CD14-positive monocyte (primary cell): ENCODE measurements at regions not wholly inside any gene's neighbourhood (a gene's known extent, or its start where the extent isn't known, plus 50 kb on each side); places are given as distances from the start of the nearest gene placed in this dataset.

Source experiments
- DNase-seq, 3 donors: peaks; one replicate each; pipeline ENCODE4 v3.0.0-alpha.2; 2011 to 2022
- H2AFZ ChIP-seq: 2 replicates; pipeline ENCODE4 v1.6.0; 2012; ENCODE audit warnings: mild to moderate bottlenecking, low read depth, low read length, inconsistent platforms; ENCODE audit not compliant: insufficient read depth, poor library complexity, severe bottlenecking
- H3K27ac ChIP-seq, 2 donors: 1 replicate in 1 of 2; 2 replicates in 1 of 2; pipeline ENCODE4 v1.5.1; 2012 to 2013; ENCODE audit warnings: low read length in 2 of 2, control low read depth in 1 of 2, inconsistent platforms in 1 of 2, low read depth in 1 of 2, mild to moderate bottlenecking in 1 of 2
- H3K27me3 ChIP-seq, 2 donors: one replicate each; pipeline versions ENCODE4 v1.6.0 to v1.6.1; 2011 to 2013; ENCODE audit warnings: low read length in 2 of 2; ENCODE audit not compliant: control insufficient read depth in 2 of 2, insufficient read depth in 2 of 2
- H3K36me3 ChIP-seq, 2 donors: replicated peaks in 1 of 2; 1 replicate in 1 of 2; 2 replicates in 1 of 2; pipeline versions ENCODE4 v1.5.1 to v1.6.1; 2012 to 2013; ENCODE audit warnings: low read length in 2 of 2, control low read depth in 1 of 2, inconsistent platforms in 1 of 2, mild to moderate bottlenecking in 1 of 2; ENCODE audit not compliant: insufficient read depth in 2 of 2, control insufficient read depth in 1 of 2
- H3K4me1 ChIP-seq, 2 donors: 1 replicate in 1 of 2; 2 replicates in 1 of 2; pipeline versions ENCODE4 v1.5.1 to v1.6.1; 2012 to 2013; ENCODE audit warnings: low read length in 2 of 2, control low read depth in 1 of 2, inconsistent platforms in 1 of 2, mild to moderate bottlenecking in 1 of 2, moderate library complexity in 1 of 2; ENCODE audit not compliant: insufficient read depth in 2 of 2, control insufficient read depth in 1 of 2
- H3K4me2 ChIP-seq: replicated peaks from 2 replicates; pipeline ENCODE3; 2012; ENCODE audit warnings: low read length, moderate library complexity, mild to moderate bottlenecking; ENCODE audit not compliant: poor library complexity, severe bottlenecking; ENCODE audit errors: extremely low read depth
- H3K4me3 ChIP-seq, 3 experiments: fragments of 200-600 bp in 1 of 3; sonication (generic) in 1 of 3; replicated peaks in 1 of 3; 1 replicate in 2 of 3; 2 replicates in 1 of 3; pipeline ENCODE4 v1.5.1; 2011 to 2013; ENCODE audit warnings: low read length in 3 of 3, mild to moderate bottlenecking in 3 of 3, control low read depth in 2 of 3, low read depth in 2 of 3, inconsistent platforms in 1 of 3, moderate library complexity in 1 of 3
- H3K79me2 ChIP-seq: 2 replicates; pipeline ENCODE4 v1.6.0; 2012; ENCODE audit warnings: mild to moderate bottlenecking, control low read depth, inconsistent platforms, low read length, moderate library complexity; ENCODE audit not compliant: insufficient read depth
- H3K9ac ChIP-seq: 2 replicates; pipeline ENCODE4 v1.6.0; 2017; ENCODE audit warnings: low read length, mild to moderate bottlenecking; ENCODE audit not compliant: insufficient read depth, poor library complexity, severe bottlenecking
- H3K9me3 ChIP-seq, 2 donors: replicated peaks in 1 of 2; 1 replicate in 1 of 2; 2 replicates in 1 of 2; pipeline versions ENCODE4 v1.5.1 to v1.6.1; 2012 to 2013; ENCODE audit warnings: low read length in 2 of 2, control low read depth in 1 of 2; ENCODE audit not compliant: control insufficient read depth in 1 of 2, insufficient read depth in 1 of 2
- H4K20me1 ChIP-seq: 2 replicates; pipeline ENCODE4 v1.6.0; 2012; ENCODE audit warnings: mild to moderate bottlenecking, low read length, control low read depth, moderate library complexity; ENCODE audit not compliant: insufficient read depth
- H3K27ac Mint-ChIP-seq, 7 donors: one replicate each; pipeline ENCODE4 v1.8.0; 2020; ENCODE audit warnings: mild to moderate bottlenecking in 7 of 7, mixed read lengths in 7 of 7, moderate library complexity in 6 of 7, inconsistent platforms in 2 of 7
- H3K27me3 Mint-ChIP-seq, 3 donors: one replicate each; pipeline ENCODE4 v1.8.0; 2021 to 2022; ENCODE audit warnings: low read depth in 3 of 3, mild to moderate bottlenecking in 3 of 3, mixed read lengths in 3 of 3, moderate library complexity in 3 of 3, inconsistent platforms in 1 of 3
- H3K36me3 Mint-ChIP-seq, 2 donors: one replicate each; pipeline ENCODE4 v1.8.0; 2020; ENCODE audit warnings: mixed read lengths in 2 of 2, inconsistent platforms in 1 of 2, mild to moderate bottlenecking in 1 of 2
- H3K4me1 Mint-ChIP-seq: one replicate; pipeline ENCODE4 v1.8.0; 2020; ENCODE audit warnings: mild to moderate bottlenecking, mixed read lengths
- H3K4me3 Mint-ChIP-seq, 2 donors: one replicate each; pipeline ENCODE4 v1.8.0; 2020; ENCODE audit warnings: mild to moderate bottlenecking in 2 of 2, mixed read lengths in 2 of 2, moderate library complexity in 1 of 2
- H3K9me3 Mint-ChIP-seq, 7 donors: one replicate each; pipeline ENCODE4 v1.8.0; 2020 to 2022; ENCODE audit warnings: mixed read lengths in 7 of 7, mild to moderate bottlenecking in 6 of 7, moderate library complexity in 6 of 7, inconsistent platforms in 2 of 7
- CTCF ChIP-seq: fragments of 200-600 bp; IDR thresholded peaks from one replicate; pipeline ENCODE4 v1.8.0; 2022; ENCODE audit warnings: antibody characterized with exemption, mild to moderate bottlenecking
- WGBS: methylation state at CpG from one replicate; pipeline ENCODE4 v1.1.5; 2013; ENCODE audit warnings: missing lambda C conversion rate; ENCODE audit not compliant: insufficient coverage; 5-methylcytosine and 5-hydroxymethylcytosine counted together
- intact Hi-C, 2 donors: fragments of 100-400 bp; cut with micrococcal nuclease; formaldehyde crosslinking; loops; one replicate each; pipeline versions ENCODE4 v1.15.0 to v1.15.1; 2023

GRCh38 chr16:79349803-79350202, 250.7 kb downstream of the MAF start:
- H3K4me2 ChIP-seq = no peak overlapping the region
- intact Hi-C loops = no loop called here
- no peak overlapping the region for H3K9ac ChIP-seq
- H3K79me2 ChIP-seq = no peaks in the 10 kb centered on the region
- Mint-ChIP-seq H3K4me3 (no peak overlapping the region), H3K27me3 (peaks cover 2 to 5% (median 5%) of the 10 kb centered on the region in 3 donors), H3K9me3 (no peaks in the 10 kb centered on the region), H3K4me1 (peaks cover 2% of the 10 kb centered on the region), H3K36me3 (no peaks in the 10 kb centered on the region), H3K27ac (no peak overlapping the region)
- 100% methylated on average over 3 of the region's 3 CpGs for WGBS
- no peak overlapping the region for H3K4me3 ChIP-seq
- H3K27ac ChIP-seq = no peak overlapping the region
- no peak for TF ChIP-seq CTCF
- H3K9me3 ChIP-seq = no peaks in the 10 kb centered on the region
- H3K36me3 ChIP-seq = no peaks in the 10 kb centered on the region
- no peaks in the 10 kb centered on the region for H4K20me1 ChIP-seq
- H3K4me1 ChIP-seq = no peaks in the 10 kb centered on the region
- no peak overlapping the region for H2AFZ ChIP-seq
- DNase-seq = no peak
- no peaks in the 10 kb centered on the region for H3K27me3 ChIP-seq

- Mint-ChIP-seq H3K27ac (no peak overlapping the region), H3K27me3 (peaks cover 2 to 6% (median 5%) of the 10 kb centered on the region in 3 donors), H3K9me3 (no peaks in the 10 kb centered on the region), H3K36me3 (no peaks in the 10 kb centered on the region), H3K4me1 (peaks cover 2% of the 10 kb centered on the region), H3K4me3 (no peak overlapping the region)
- H3K79me2 ChIP-seq = no peaks in the 10 kb centered on the region
- no peaks in the 10 kb centered on the region for H3K9me3 ChIP-seq
- TF ChIP-seq CTCF = no peak
- H2AFZ ChIP-seq = no peak overlapping the region
- H3K9ac ChIP-seq = no peak overlapping the region
- no peak overlapping the region for H3K4me3 ChIP-seq
- no peak for DNase-seq
- H3K4me1 ChIP-seq = no peaks in the 10 kb centered on the region
- no peaks in the 10 kb centered on the region for H4K20me1 ChIP-seq
- H3K36me3 ChIP-seq = no peaks in the 10 kb centered on the region
- intact Hi-C loops = no loop called here
- H3K4me2 ChIP-seq = no peak overlapping the region
- 91% methylated on average over 6 of the region's 11 CpGs for WGBS
- H3K27me3 ChIP-seq = peaks cover 5 to 7% of the 10 kb centered on the region in 2 donors
- H3K27ac ChIP-seq = no peak overlapping the region
These were observed 251.8 kb downstream of the MAF start for GRCh38 chr16:79348521-79349306.
